Suppressor macrophage treated with lipopolysaccharide for 4 hours (primary cell): ENCODE measurements at regions not wholly inside any gene's neighbourhood (a gene's known extent, or its start where the extent isn't known, plus 50 kb on each side); places are given as distances from the start of the nearest gene placed in this dataset.

Source experiments
- DNase-seq: peaks from one replicate; pipeline ENCODE4 v3.0.0-alpha.2; 2020

GRCh38 chr6:100944644-100945043 lies 63.5 kb upstream of the ASCC3 start:
- no peak for DNase-seq

GRCh38 chr6:100946021-100946540 lies 65.0 kb upstream of the ASCC3 start:
- DNase-seq = no peak

GRCh38 chr6:100946711-100947110 lies 65.6 kb upstream of the ASCC3 start:
- no peak for DNase-seq

GRCh38 chr6:100948381-100949133 lies 67.4 kb upstream of the ASCC3 start:
- peak; percentile 2 for DNase-seq

- DNase-seq = no peak
Observed at GRCh38 chr6:100952006-100952405, 70.9 kb upstream of the ASCC3 start.

GRCh38 chr6:100959280-100959679 lies 78.2 kb upstream of the ASCC3 start:
- DNase-seq = peak; percentile 18

- DNase-seq = no peak
Observed at GRCh38 chr6:100962466-100962865, 81.3 kb upstream of the ASCC3 start.

- DNase-seq = no peak
Observed at GRCh38 chr6:100965067-100965466, 83.9 kb upstream of the ASCC3 start.

- DNase-seq = no peak
Observed at GRCh38 chr6:100968949-100969348, 87.8 kb upstream of the ASCC3 start.

GRCh38 chr6:100979267-100979666 lies 98.1 kb upstream of the ASCC3 start:
- no peak for DNase-seq

GRCh38 chr6:100980949-100981348 lies 99.8 kb upstream of the ASCC3 start:
- DNase-seq = no peak

- no peak for DNase-seq
Observed at GRCh38 chr6:100986921-100987320, 105.8 kb upstream of the ASCC3 start.

- no peak for DNase-seq
Observed at GRCh38 chr6:100987556-100987955, 106.4 kb upstream of the ASCC3 start.

- no peak for DNase-seq
Observed at GRCh38 chr6:100988391-100988984, 107.4 kb upstream of the ASCC3 start.

- no peak for DNase-seq
Observed at GRCh38 chr6:100990070-100990469, 108.9 kb upstream of the ASCC3 start.

- DNase-seq = no peak
Observed at GRCh38 chr6:100996409-100996808, 115.3 kb upstream of the ASCC3 start.

GRCh38 chr6:100998111-100998510 lies 117.0 kb upstream of the ASCC3 start:
- DNase-seq = no peak

- no peak for DNase-seq
Observed at GRCh38 chr6:100999034-100999597, 118.0 kb upstream of the ASCC3 start.

- DNase-seq = no peak
Observed at GRCh38 chr6:101000341-101000740, 119.2 kb upstream of the ASCC3 start.

- peak; percentile 22 for DNase-seq
Observed at GRCh38 chr6:101001012-101001411, 119.9 kb upstream of the ASCC3 start.

- no peak for DNase-seq
Observed at GRCh38 chr6:101001607-101002006, 120.5 kb upstream of the ASCC3 start.

- DNase-seq = no peak
Observed at GRCh38 chr6:101003075-101003474, 121.9 kb upstream of the ASCC3 start.

- no peak for DNase-seq
Observed at GRCh38 chr6:101011186-101011585, 130.1 kb upstream of the ASCC3 start.

GRCh38 chr6:101013612-101014195 lies 132.6 kb upstream of the ASCC3 start:
- DNase-seq = no peak
